ENCODE measurements at regions not wholly inside any gene's neighbourhood (a gene's known extent, or its start where the extent isn't known, plus 50 kb on each side); places are given as distances from the start of the nearest gene placed in this dataset.

DNA sequence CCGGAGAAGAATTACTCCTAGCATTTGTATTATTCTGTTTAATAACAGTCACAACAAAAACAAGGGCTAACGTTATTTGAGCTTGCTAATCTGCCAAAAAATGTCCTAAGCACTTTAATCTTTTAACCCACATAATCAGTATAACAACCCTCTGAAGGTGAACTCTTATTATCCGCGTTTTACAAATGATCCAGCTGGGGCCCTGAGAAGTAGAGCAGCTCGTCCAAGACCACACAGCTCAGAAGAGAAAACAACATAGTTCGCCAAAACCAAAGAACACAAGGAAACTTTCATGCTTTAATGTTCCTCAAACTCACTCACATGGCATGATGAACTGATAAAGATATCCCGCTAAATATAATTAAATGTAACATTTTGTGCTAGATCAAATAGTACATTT is 159.7 kb upstream of the ZNF236 start:
- Histone ChIP-seq H3K27ac (ENCODE audit: extremely low read depth, low read depth, low read length) (no peak overlapping the region), H3K36me3 (ENCODE audit: control insufficient read depth in 2 of 2, insufficient read depth in 1 of 2, low read length in 2 of 2) (no peaks in the 10 kb centered on the region), H3K9me3 (ENCODE audit: control insufficient read depth, insufficient read depth, low read depth, low read length) (no peaks in the 10 kb centered on the region), H3K4me1 (ENCODE audit: control insufficient read depth, insufficient read depth, low read length) (no peaks in the 10 kb centered on the region), H3K4me3 (ENCODE audit: low read depth, low read length) (no peak overlapping the region)
- TF ChIP-seq KLF9 (tag by site-specific recombination; IDR thresholded peaks at IDR 0.05; ENCODE audit: low read depth) (no peak), ZNF48 (tag by site-specific recombination; IDR thresholded peaks at IDR 0.05) (no peak), ZNF514 (tag by site-specific recombination; IDR thresholded peaks at IDR 0.05) (no peak), ZNF366 (tag by site-specific recombination; conservative IDR thresholded peaks at IDR 0.05) (no peak), ZNF112 (tag by site-specific recombination; IDR thresholded peaks at IDR 0.05) (no peak), ZNF660 (tag by site-specific recombination; IDR thresholded peaks at IDR 0.05) (no peak), ZNF571 (tag by site-specific recombination; IDR thresholded peaks at IDR 0.05) (no peak), ZEB2 (tag by site-specific recombination; IDR thresholded peaks at IDR 0.05) (no peak)
- TF ChIP-seq, protein P1, sequence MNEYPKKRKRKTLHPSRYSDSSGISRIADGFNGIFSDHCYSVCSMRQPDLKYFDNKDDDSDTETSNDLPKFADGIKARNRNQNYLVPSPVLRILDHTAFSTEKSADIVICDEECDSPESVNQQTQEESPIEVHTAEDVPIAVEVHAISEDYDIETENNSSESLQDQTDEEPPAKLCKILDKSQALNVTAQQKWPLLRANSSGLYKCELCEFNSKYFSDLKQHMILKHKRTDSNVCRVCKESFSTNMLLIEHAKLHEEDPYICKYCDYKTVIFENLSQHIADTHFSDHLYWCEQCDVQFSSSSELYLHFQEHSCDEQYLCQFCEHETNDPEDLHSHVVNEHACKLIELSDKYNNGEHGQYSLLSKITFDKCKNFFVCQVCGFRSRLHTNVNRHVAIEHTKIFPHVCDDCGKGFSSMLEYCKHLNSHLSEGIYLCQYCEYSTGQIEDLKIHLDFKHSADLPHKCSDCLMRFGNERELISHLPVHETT (tag by site-specific recombination; IDR thresholded peaks at IDR 0.05) = no peak
- TF ChIP-seq, protein P2, sequence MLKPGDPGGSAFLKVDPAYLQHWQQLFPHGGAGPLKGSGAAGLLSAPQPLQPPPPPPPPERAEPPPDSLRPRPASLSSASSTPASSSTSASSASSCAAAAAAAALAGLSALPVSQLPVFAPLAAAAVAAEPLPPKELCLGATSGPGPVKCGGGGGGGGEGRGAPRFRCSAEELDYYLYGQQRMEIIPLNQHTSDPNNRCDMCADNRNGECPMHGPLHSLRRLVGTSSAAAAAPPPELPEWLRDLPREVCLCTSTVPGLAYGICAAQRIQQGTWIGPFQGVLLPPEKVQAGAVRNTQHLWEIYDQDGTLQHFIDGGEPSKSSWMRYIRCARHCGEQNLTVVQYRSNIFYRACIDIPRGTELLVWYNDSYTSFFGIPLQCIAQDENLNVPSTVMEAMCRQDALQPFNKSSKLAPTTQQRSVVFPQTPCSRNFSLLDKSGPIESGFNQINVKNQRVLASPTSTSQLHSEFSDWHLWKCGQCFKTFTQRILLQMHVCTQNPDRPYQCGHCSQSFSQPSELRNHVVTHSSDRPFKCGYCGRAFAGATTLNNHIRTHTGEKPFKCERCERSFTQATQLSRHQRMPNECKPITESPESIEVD (tag by site-specific recombination; IDR thresholded peaks at IDR 0.05) = no peak
- TF ChIP-seq, protein P3, sequence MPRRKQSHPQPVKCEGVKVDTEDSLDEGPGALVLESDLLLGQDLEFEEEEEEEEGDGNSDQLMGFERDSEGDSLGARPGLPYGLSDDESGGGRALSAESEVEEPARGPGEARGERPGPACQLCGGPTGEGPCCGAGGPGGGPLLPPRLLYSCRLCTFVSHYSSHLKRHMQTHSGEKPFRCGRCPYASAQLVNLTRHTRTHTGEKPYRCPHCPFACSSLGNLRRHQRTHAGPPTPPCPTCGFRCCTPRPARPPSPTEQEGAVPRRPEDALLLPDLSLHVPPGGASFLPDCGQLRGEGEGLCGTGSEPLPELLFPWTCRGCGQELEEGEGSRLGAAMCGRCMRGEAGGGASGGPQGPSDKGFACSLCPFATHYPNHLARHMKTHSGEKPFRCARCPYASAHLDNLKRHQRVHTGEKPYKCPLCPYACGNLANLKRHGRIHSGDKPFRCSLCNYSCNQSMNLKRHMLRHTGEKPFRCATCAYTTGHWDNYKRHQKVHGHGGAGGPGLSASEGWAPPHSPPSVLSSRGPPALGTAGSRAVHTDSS (tag by site-specific recombination; IDR thresholded peaks at IDR 0.05) = no peak
- CTCF ChIA-PET = no interaction called here
- POLR2A ChIA-PET = no interaction called here

DNA sequence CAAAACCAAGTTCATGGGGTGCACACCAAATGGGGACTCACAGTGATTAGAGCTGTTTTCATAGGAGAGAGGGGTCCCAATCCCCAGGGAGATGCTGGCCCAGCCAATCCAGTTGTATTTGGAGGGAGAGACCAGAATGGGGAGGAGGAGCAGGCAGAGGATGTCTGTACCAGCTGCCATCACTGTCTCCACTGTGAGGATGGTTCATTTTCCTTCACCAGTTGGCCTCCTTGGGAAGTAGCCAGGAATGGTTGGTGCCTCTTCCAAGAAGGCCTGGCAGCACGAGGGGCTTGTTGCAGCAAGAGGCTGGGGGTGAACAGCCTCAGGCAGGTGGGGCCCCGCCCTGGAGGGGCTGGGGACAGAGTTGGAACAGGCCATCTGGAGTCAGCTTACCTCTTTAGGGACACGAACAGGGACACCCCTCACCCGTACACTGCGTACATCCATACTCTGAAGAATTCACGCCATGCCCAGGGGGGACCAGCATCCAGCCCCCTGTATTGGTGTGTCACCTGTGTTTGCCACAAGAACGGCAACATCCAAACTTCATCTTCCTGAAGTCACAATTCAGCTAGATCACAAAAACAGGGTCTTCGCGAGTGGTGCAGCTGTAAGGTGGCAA is 161.7 kb upstream of the ZNF236 start:
- ChIA-PET CTCF (interaction anchor here (0.5 to 2.7 kb wide), 4 partner anchors 11 to 49 kb away, joined by 3 to 9 read pairs (median 4); no protein-coding TSS in a partner anchor), POLR2A (no interaction called here)

More for the DNA sequence above, 161.7 kb upstream of the ZNF236 start:
- no peaks in the 10 kb centered on the region for H3K36me3 ChIP-seq (ENCODE audit: control insufficient read depth in 2 of 2, insufficient read depth in 1 of 2, low read length in 2 of 2)
- TF ChIP-seq ZSCAN23 (tag by site-specific recombination; IDR thresholded peaks at IDR 0.05) = no peak
- TF ChIP-seq, protein P4, sequence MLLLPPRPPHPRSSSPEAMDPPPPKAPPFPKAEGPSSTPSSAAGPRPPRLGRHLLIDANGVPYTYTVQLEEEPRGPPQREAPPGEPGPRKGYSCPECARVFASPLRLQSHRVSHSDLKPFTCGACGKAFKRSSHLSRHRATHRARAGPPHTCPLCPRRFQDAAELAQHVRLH (tag by site-specific recombination; IDR thresholded peaks at IDR 0.05) = no peak
- TF ChIP-seq ZBTB17 (tag by site-specific recombination; IDR thresholded peaks at IDR 0.05) = no peak
- no peak for TF ChIP-seq ZBTB48 (tag by site-specific recombination; IDR thresholded peaks at IDR 0.05)
- TF ChIP-seq ZEB2 (tag by site-specific recombination; IDR thresholded peaks at IDR 0.05) = no peak
- no peak for TF ChIP-seq SETDB1 (IDR thresholded peaks at IDR 0.05; ENCODE audit: insufficient read length, low read length)
- TF ChIP-seq, protein P5, sequence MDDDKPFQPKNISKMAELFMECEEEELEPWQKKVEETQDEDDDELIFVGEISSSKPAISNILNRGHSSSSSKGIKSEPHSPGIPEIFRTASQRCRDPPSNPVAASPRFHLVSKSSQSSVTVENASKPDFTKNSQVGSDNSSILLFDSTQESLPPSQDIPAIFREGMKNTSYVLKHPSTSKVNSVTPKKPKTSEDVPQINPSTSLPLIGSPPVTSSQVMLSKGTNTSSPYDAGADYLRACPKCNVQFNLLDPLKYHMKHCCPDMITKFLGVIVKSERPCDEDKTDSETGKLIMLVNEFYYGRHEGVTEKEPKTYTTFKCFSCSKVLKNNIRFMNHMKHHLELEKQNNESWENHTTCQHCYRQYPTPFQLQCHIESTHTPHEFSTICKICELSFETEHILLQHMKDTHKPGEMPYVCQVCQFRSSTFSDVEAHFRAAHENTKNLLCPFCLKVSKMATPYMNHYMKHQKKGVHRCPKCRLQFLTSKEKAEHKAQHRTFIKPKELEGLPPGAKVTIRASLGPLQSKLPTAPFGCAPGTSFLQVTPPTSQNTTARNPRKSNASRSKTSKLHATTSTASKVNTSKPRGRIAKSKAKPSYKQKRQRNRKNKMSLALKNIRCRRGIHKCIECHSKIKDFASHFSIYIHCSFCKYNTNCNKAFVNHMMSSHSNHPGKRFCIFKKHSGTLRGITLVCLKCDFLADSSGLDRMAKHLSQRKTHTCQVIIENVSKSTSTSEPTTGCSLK (tag by site-specific recombination; IDR thresholded peaks at IDR 0.05) = no peak
- no peak for TF ChIP-seq ZNF530 (tag by site-specific recombination; IDR thresholded peaks at IDR 0.05; ENCODE audit: low read depth)
- no peak for TF ChIP-seq KLF9 (tag by site-specific recombination; IDR thresholded peaks at IDR 0.05; ENCODE audit: low read depth)
- TF ChIP-seq, protein P6, sequence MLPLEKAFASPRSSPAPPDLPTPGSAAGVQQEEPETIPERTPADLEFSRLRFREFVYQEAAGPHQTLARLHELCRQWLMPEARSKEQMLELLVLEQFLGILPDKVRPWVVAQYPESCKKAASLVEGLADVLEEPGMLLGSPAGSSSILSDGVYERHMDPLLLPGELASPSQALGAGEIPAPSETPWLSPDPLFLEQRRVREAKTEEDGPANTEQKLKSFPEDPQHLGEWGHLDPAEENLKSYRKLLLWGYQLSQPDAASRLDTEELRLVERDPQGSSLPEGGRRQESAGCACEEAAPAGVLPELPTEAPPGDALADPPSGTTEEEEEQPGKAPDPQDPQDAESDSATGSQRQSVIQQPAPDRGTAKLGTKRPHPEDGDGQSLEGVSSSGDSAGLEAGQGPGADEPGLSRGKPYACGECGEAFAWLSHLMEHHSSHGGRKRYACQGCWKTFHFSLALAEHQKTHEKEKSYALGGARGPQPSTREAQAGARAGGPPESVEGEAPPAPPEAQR (tag by site-specific recombination; IDR thresholded peaks at IDR 0.05) = no peak
- no peak for TF ChIP-seq YY2 (tag by site-specific recombination; IDR thresholded peaks at IDR 0.05)
- H3K4me1 ChIP-seq (ENCODE audit: control insufficient read depth, insufficient read depth, low read length) = peaks cover 5% of the 10 kb centered on the region; the same call in 1 of the 2 replicates
- no peak overlapping the region for H3K4me3 ChIP-seq (ENCODE audit: low read depth, low read length)
- H3K27ac ChIP-seq (ENCODE audit: extremely low read depth, low read depth, low read length) = no peak overlapping the region
- no peaks in the 10 kb centered on the region for H3K9me3 ChIP-seq (ENCODE audit: control insufficient read depth, insufficient read depth, low read depth, low read length)

All from HEK293 (cell line).